PC-3 (cell line): ENCODE measurements at regions not wholly inside any gene's neighbourhood (a gene's known extent, or its start where the extent isn't known, plus 50 kb on each side); places are given as distances from the start of the nearest gene placed in this dataset.

Source experiments
- ATAC-seq: fragments of 200-7000 bp; cut with Tn5 transposase; 2 replicates; pipeline ENCODE4 v1.9.1; 2020; ENCODE audit warnings: mild to moderate bottlenecking, moderate library complexity
- BruUV-seq: library from RNA; stranded (reverse); fragments of 400-500 nt; replicated peaks from 2 replicates; lab custom pipeline; 2021; lab: Mats Ljungman, UMichigan
- CTCF ChIA-PET: fragments of 300-600 bp; sonication (Branson Sonifier 250); formaldehyde crosslinking; loops from one replicate; lab custom pipeline; 2022; ENCODE audit warnings: antibody characterized with exemption; lab: Charles Lee
- POLR2A ChIA-PET: fragments of 300-600 bp; sonication (Branson Sonifier 250); formaldehyde crosslinking; loops from one replicate; lab custom pipeline; 2022; ENCODE audit warnings: antibody characterized with exemption; ENCODE audit not compliant: unreplicated experiment; lab: Charles Lee
- DNase-seq: peaks from one replicate; pipeline ENCODE4 v3.0.0-alpha.2; 2015
- H2AFZ ChIP-seq: fragments of 300-600 bp; sonication (generic); 2 replicates; pipeline ENCODE4 v1.6.0; 2016; ENCODE audit warnings: antibody characterized with exemption, low read length
- H3F3A ChIP-seq: fragments of 300-600 bp; sonication (generic); one replicate; pipeline ENCODE4 v1.6.0; 2017; ENCODE audit warnings: antibody characterized with exemption, low read length, control low read depth, mild to moderate bottlenecking; ENCODE audit not compliant: unreplicated experiment
- H3K27ac ChIP-seq: fragments of 300-600 bp; sonication (generic); 2 replicates; pipeline ENCODE4 v1.5.1; 2016; ENCODE audit warnings: mild to moderate bottlenecking, low read length
- H3K27me3 ChIP-seq: fragments of 300-600 bp; sonication (generic); 2 replicates; pipeline ENCODE4 v1.6.1; 2016; ENCODE audit warnings: low read length, mixed read lengths
- H3K36me3 ChIP-seq: fragments of 300-600 bp; sonication (generic); 2 replicates; pipeline ENCODE4 v1.6.1; 2016; ENCODE audit warnings: low read depth, mixed run types, low read length, mixed read lengths
- H3K4me1 ChIP-seq: fragments of 300-600 bp; sonication (generic); 2 replicates; pipeline ENCODE4 v1.5.1; 2016; ENCODE audit warnings: low read length; ENCODE audit not compliant: insufficient read depth
- H3K4me2 ChIP-seq: fragments of 300-600 bp; sonication (generic); 2 replicates; pipeline ENCODE4 v1.6.0; 2016; ENCODE audit warnings: low read length
- H3K4me3 ChIP-seq: fragments of 300-600 bp; sonication (generic); 2 replicates; pipeline ENCODE4 v1.5.1; 2016; ENCODE audit warnings: mild to moderate bottlenecking, low read length, mixed read lengths
- H3K79me2 ChIP-seq: fragments of 300-600 bp; sonication (generic); 2 replicates; pipeline ENCODE4 v1.6.1; 2017; ENCODE audit warnings: low read length, mixed read lengths
- H3K9ac ChIP-seq: fragments of 300-600 bp; sonication (generic); 2 replicates; pipeline ENCODE4 v1.6.0; 2016; ENCODE audit warnings: mild to moderate bottlenecking, low read length
- H3K9me2 ChIP-seq: fragments of 300-600 bp; sonication (generic); replicated peaks from 2 replicates; pipeline ENCODE4 v1.6.1; 2016; ENCODE audit warnings: mixed run types, low read length, mixed read lengths
- H3K9me3 ChIP-seq: fragments of 300-600 bp; sonication (generic); 2 replicates; pipeline ENCODE4 v1.6.1; 2016; ENCODE audit warnings: low read length, mixed read lengths
- H4K20me1 ChIP-seq: fragments of 300-600 bp; sonication (generic); 2 replicates; pipeline ENCODE4 v1.6.1; 2016; ENCODE audit warnings: low read length, mixed read lengths
- CTCF ChIP-seq: fragments of 300-600 bp; sonication (generic); conservative IDR thresholded peaks from 2 replicates; pipeline ENCODE4 v1.5.1; 2017; ENCODE audit warnings: antibody characterized with exemption, low read depth, mild to moderate bottlenecking, low read length
- EZH2 ChIP-seq: fragments of 300-600 bp; sonication (generic); IDR thresholded peaks from one replicate; pipeline ENCODE4 v1.6.1; 2017; ENCODE audit warnings: antibody characterized with exemption, mild to moderate bottlenecking, low read length; ENCODE audit not compliant: unreplicated experiment
- EZH2phosphoT487 ChIP-seq: fragments of 300-600 bp; sonication (generic); IDR thresholded peaks from 2 replicates; pipeline ENCODE4 v1.6.1; 2018; ENCODE audit warnings: mild to moderate bottlenecking, antibody characterized with exemption, low read length, borderline replicate concordance
- intact Hi-C: fragments of 100-400 bp; cut with micrococcal nuclease; formaldehyde crosslinking; loops from 2 replicates; pipeline ENCODE4 v1.9.0; 2023

GRCh38 chr2:5132281-5132680 is 559.9 kb upstream of the SOX11 start:
- Histone ChIP-seq H3K79me2 (no peaks in the 10 kb centered on the region), H3K4me1 (no peaks in the 10 kb centered on the region), H3K27me3 (no peaks in the 10 kb centered on the region), H2AFZ (no peak overlapping the region), H3F3A (no peaks in the 10 kb centered on the region), H3K4me3 (no peak overlapping the region), H4K20me1 (no peaks in the 10 kb centered on the region), H3K9me2 (no peaks in the 10 kb centered on the region), H3K27ac (no peak overlapping the region), H3K4me2 (no peak overlapping the region), H3K9ac (no peak overlapping the region), H3K36me3 (no peaks in the 10 kb centered on the region), H3K9me3 (no peaks in the 10 kb centered on the region)
- POLR2A ChIA-PET: no interaction called here
- no peak for ATAC-seq
- intact Hi-C loops: no loop called here
- BruUV-seq: no TSS peak
- no peak for TF ChIP-seq EZH2
- no peak for TF ChIP-seq CTCF
- no peak for TF ChIP-seq EZH2phosphoT487
- CTCF ChIA-PET: no interaction called here
- no peak for DNase-seq

DNA sequence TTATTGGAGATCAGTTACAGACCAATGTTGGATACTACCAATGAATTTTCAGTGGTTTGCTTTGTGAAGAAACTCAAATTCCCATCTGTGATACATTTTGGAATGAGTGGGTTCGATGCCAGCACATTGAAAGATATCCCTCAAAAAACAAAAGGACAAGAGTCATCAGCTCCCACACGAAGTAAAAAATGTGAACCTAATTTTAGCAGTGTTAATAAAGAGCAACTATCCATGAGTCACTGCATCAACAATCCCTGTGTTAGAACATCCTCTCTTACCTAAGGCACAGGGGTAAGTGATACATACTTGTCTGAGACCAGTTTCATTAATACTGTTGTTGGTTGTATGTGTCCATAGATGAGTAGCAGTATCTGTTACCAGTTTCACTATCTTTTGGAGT is 551.8 kb upstream of the SOX11 start:
- H3K27ac ChIP-seq: no peak overlapping the region
- DNase-seq (peak; percentile 59), ATAC-seq (peak; percentile 96)
- no peaks in the 10 kb centered on the region for H3K27me3 ChIP-seq
- no peak overlapping the region for H3K4me3 ChIP-seq
- ChIA-PET CTCF (no interaction called here), POLR2A (no interaction called here)
- no peaks in the 10 kb centered on the region for H3K9me2 ChIP-seq
- intact Hi-C loops: no loop called here
- H3F3A ChIP-seq: no peaks in the 10 kb centered on the region
- no peaks in the 10 kb centered on the region for H4K20me1 ChIP-seq
- no peaks in the 10 kb centered on the region for H3K36me3 ChIP-seq
- peaks cover 11% of the 10 kb centered on the region for H3K4me1 ChIP-seq
- BruUV-seq: no TSS peak
- H3K79me2 ChIP-seq: no peaks in the 10 kb centered on the region
- peak overlapping the region; percentile 27; the same call in 1 of the 2 replicates for H3K4me2 ChIP-seq
- H3K9ac ChIP-seq: no peak overlapping the region
- H3K9me3 ChIP-seq: no peaks in the 10 kb centered on the region
- H2AFZ ChIP-seq: no peak overlapping the region
- TF ChIP-seq EZH2phosphoT487 (no peak), CTCF (no peak), EZH2 (no peak)

DNA sequence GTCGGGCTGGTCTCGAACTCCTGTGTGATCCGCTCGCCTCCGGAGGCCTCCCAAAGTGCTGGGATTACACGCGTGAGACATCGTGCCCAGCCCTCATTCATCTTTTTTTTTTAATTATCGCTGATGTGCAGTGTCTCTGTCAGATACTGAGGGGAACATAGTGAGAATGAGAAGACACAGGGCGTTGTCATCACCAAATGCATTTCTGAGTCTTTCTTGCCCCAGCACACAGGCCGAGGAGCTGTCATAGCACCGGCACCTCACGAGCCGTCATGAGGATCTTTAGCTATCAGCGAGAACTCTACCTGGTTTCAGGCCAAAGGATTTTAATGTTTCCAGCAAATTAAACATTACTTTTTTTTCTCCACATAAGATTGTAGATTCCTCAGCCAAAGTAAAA is 548.0 kb upstream of the SOX11 start:
- no peaks in the 10 kb centered on the region for H4K20me1 ChIP-seq
- H3K4me2 ChIP-seq: no peak overlapping the region
- no peaks in the 10 kb centered on the region for H3K36me3 ChIP-seq
- intact Hi-C loops: no loop called here
- no peak overlapping the region for H3K27ac ChIP-seq
- ChIA-PET POLR2A (no interaction called here), CTCF (no interaction called here)
- no peaks in the 10 kb centered on the region for H3K27me3 ChIP-seq
- ATAC-seq (no peak), DNase-seq (no peak)
- H3K79me2 ChIP-seq: no peaks in the 10 kb centered on the region
- peaks cover 11% of the 10 kb centered on the region for H3K4me1 ChIP-seq
- no peak overlapping the region for H3K4me3 ChIP-seq
- H3K9me2 ChIP-seq: no peaks in the 10 kb centered on the region
- 0 out of 2 replicates have a peak, but pooled peaks cover 6% of the 10 kb centered on the region for H3K9me3 ChIP-seq
- no peak overlapping the region for H3K9ac ChIP-seq
- BruUV-seq: no TSS peak
- no peaks in the 10 kb centered on the region for H3F3A ChIP-seq
- TF ChIP-seq CTCF (no peak), EZH2phosphoT487 (no peak), EZH2 (no peak)
- H2AFZ ChIP-seq: no peak overlapping the region
